Central memory CD4-positive, alpha-beta T cell (primary cell): ENCODE measurements at regions not wholly inside any gene's neighbourhood (a gene's known extent, or its start where the extent isn't known, plus 50 kb on each side); places are given as distances from the start of the nearest gene placed in this dataset.
"Not testable (repeated sequence)": the region's sequence is repeated elsewhere in the genome, so short reads cannot be mapped to it uniquely, and the experiment has no call there.

Experiments
- DNase-seq: peaks from one replicate; pipeline ENCODE4 v3.0.0; 2022

DNA sequence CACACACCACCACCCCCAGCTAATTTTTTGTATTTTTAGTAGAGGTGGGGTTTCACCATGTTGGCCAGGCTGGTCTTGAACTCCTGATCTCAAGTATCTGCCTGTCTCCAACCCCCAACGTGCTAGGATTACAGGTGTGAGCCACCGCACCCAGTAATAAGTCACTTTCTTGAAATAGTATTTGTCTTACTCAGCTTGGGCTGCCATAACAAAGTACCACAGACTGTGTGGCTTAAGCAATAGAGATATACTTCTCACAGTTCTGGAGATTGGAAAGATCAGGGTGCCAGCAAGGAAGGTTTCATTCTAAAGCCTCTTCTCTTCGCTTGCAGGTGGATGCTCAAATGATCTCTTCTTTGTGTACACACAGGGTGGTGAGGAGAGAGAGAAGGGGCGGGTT, 99.8 kb downstream of the ARRDC3 start:
- no peak for DNase-seq

DNA sequence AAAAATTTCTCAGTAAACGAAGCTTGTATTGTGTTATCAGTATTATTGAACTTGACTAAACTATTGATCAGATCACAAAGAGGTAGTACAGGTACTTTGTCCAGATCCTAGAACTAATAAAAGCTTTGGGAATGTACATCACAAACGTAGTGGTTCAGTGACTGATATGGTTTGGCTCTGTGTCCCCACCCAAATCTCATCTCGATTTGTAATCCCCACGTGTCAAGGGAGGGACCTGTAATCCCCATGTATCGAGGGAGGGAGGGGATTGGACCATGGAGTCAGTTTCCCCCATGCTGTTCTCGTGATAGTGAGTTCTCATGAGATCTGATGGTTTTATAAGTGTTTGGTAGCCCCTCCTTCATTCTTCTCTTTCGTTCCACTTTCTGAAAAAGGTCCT, 100.9 kb downstream of the ARRDC3 start:
- no peak for DNase-seq

DNA sequence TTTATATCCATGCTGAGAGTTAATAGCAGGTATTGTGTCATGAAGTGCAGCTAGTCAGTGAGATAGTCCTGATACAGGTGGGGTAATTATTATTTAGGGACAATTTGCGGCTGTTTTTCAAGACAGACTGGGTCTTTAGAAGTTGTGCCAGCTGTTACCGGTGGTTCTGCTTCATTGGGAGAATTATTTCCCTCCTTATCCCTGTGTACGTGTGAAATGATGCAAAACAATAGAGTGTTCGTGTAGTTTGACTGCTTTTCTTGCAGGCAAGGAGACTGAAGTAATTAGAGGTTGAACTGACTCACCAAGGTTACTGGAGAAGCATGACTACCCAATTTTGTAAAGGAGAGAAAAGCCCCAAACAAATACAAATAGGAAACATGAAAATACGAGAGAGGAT, 101.7 kb downstream of the ARRDC3 start:
- DNase-seq: no peak

DNA sequence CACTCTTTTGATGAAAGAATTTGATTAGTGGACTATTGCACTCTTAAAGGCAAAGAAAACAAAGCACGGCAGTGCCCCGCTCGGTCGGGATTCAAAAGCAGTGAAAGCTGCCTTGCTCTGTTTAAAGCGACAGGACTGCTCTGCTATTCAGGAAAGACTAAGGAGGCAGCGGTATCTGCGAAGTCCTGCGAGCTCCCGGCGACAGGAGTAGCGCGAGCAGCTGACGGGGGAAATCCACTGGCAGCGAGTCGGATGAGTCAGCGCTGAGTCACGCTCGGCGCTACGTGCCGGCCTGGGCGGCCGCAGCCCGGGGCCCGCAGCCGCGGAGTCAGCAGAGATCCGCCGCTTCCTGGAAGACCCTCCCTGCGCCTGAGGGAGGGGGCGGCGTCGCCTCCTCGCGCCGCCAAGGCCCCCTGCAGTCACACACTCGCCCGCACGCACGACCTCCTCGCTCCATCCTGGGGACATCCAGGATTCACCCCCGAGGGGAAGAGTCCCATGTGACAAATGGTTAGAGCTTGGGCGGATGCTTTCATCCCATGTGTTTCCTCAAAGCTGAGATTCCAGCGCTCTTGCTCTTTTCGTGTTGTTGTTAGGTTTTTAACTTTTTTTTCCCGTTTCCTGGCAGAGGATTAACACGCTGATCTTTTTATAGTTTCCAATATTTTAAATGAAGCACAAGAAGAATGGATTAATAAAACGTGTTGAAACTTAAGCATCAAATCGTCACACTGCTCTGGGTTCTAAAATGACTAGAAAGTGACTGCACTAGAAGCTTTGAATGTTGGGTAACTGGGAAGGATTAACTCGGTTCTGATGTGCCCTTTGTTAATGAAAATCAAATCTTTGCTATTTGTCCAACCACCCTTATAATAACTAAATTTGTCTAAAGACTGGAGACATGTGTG, 102.5 kb downstream of the ARRDC3 start:
- DNase-seq: peak; percentile 79

DNA sequence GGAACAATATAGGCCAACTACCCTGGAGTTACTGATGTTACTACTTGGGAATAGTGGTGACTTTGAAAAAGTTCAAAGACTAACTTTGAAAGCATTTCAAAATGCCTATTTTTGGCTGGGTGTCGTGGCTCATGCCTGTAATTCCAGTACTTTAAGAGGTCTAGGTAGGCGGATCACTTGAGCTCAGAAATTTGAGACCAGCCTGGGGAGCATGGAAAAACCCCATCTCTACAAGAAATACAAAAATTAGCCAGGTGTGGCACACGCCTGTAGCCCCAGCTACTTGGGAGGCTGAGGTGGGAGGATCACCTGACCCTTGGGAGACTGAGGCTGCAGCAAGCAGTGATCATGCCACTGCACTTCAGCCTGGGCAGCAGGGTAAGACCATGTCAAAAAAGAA, 105.3 kb downstream of the ARRDC3 start:
- DNase-seq: no peak

DNA sequence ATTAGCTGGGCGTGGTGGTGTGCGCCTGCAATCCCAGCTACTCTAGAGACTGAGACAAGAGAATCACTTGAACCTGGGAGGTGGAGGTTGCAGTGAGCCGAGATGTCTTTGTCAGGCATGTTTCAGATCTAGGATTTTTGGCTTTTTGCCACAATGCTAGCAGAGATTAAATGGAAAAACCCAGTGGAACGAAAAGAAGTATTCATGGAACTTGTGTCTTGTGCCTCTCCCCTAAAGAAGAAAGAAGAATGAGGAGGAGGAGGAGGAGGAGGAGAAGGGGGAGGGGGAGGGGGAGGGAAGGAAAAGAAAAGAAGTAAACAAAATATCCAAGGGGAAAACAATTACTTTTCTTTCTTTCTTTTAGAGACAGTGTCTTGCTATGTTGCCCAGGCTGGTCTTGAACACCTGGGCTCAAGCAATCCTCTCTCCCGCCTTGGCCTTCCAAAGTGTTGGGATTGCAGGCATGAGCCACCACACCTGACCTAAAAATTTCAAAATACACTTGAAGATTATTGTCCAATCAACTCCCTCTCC, 106.0 kb downstream of the ARRDC3 start:
- no peak for DNase-seq

DNA sequence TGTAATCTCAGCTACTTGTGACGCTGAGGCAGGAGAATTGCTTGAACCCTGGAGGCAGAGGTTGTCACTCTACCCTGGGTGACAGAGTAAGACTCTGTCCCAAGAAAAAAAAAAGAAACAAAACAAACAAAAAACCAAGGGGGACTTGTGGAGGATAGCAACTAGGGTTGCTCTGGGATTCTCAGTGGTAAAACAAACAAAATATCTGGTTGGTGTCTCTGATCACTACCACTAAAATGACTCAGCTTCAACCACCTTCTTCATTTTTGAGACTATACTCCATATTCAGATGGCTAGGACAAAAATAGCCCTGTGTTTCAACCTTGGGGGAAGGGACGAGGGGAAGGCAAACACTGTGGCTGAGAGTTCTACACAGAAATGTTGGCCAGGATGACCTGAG, 110.3 kb downstream of the ARRDC3 start:
- no peak for DNase-seq

DNA sequence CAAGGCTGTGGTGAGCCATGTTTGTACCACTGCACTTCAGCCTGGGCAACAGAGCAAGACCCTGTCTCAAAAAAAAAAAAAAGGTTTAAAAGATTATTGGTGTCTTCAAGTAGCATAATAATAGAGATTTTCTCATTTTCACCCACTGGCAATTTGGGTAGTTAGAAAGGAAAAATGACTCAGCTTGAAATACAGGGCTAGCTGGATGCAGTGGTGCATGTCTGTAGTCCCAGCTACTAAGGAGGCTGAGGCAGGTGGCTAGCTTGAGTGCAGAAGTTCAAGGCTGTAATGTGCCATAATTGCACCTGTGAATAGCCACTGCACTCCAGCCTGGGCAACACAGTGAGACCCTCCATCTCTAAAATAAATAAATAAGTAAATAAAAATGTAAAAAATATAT, 111.1 kb downstream of the ARRDC3 start:
- DNase-seq: no peak

DNA sequence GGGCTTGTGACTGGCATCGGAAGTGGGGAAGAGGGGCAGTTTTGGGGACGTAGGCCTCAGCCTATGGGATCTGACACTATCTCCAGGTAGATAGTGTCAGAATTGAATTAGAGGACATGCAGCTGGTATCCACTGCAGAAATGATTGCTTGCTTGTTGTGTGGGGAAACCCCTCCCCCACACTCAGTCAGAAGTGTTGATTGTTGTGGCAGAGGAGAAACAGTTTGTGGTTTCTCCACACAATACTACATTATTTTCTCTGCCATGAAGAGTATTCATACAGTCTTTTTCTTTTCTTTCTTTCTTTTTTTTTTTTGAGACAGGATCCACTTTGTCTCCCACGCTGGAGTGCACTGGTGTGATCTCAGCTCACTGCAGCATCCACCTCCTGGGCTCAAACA, 113.9 kb downstream of the ARRDC3 start:
- DNase-seq: no peak

DNA sequence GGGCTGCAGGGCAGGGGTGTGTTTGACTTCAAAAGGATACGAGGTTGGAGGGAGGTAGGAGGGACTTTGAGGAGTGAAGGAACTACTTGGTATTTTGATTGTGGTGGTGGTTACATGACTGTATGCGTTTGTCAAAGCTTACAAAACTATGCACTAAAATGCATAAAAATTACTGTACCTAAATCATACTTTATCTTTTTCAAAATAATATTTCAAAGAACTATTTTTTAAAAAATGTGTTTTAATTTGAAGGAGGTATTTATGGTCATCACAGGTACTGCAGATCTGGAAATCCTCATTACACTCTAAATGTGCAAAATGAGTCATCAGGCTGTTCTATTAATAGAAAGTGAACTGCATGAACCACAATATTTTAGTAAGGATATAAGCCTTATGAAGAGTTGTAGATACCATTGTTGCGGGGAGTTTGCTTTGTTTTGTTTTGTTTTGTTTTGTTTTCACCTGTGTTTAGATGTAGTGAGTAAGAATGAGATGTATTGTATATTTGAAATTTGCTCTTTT, 116.9 kb downstream of the ARRDC3 start:
- no peak for DNase-seq

DNA sequence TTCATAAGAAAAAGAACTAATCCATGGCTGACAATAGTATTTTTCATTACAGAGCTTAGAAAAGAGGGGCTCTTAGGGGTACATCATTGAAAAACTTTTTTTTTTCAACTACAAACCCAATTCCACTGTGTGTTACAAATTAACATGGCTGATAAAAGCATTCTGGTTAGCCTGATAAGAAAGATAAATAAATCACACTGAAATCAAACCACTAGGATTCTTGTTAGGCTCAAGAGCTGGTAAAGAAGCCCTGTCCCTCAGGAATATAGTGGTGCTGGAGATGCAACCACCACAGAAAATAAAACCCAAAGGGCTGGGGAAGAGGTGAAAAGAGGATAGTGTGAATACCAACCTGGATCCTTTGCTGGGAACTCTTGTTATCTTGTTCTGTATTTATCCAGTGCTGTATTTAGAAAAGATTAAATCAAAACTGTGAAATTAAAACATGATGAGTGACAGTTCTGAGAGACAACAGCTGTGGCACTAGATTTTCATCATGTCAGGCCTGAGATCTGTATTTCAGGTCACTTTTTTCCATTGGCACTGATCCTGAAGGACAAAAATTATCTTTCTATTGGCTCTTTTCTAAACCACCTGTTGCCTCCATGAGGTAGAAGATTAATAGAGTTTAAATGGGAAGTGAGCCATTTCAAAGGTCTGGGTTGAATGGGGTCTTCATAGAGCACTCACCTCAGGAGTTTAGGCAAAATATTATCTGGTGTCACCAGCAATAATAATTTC, 118.6 kb downstream of the ARRDC3 start:
- no peak for DNase-seq

DNA sequence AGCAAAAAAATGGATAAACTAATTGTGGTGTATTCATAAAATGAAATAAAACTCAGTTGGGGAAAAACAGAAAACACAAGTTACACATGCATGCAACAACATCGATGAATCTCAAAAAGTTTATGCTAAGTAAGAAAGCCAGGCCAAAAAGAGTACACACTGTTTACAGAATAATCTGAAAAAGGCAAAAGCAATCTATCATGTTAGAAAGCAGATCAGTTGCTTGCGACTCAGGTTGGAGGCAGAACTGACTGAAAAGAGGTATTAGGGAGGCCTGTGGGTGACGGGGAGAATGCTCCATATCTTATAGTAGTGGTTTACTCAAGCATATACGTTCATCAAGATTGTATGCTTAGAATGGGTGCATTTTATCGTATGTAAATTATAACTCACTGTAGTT, 119.2 kb downstream of the ARRDC3 start:
- DNase-seq: no peak

DNA sequence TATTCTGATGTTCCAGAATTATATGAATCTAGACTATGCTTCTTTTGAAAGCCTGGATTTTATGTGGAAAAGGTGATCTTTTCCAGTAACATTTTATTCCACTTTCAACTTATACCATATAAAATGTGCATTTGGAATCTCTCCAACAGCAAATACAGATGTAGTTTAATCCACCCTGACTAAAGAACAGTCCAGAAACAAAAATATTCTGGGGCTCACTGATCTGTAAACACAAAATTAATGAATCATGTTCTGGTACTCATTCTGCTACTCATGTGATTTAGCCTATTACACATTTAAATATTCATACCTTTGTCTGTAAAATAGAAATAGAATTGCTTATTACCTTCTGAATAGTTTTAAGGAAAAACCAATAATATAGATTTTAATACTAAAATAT, 125.8 kb downstream of the ARRDC3 start:
- DNase-seq: no peak

DNA sequence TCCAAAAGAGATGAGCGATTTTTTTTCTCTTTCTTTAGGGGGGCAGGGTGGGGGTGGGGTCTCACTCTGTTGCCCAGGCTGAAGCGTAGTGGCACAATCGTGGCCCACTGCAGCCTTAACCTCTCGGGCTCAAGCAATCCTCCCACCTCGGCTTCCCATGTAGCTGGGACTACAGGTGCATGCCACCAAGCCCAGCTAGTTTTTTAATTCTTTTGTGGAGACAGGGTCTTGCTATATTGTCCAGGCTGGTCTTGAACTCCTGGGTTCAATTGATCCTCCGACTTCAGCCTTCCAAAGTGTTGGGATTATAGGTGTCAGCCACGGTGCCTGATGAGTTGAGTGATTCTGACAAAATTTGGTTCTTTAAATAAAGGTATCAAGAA, 127.0 kb downstream of the ARRDC3 start:
- DNase-seq: no peak

DNA sequence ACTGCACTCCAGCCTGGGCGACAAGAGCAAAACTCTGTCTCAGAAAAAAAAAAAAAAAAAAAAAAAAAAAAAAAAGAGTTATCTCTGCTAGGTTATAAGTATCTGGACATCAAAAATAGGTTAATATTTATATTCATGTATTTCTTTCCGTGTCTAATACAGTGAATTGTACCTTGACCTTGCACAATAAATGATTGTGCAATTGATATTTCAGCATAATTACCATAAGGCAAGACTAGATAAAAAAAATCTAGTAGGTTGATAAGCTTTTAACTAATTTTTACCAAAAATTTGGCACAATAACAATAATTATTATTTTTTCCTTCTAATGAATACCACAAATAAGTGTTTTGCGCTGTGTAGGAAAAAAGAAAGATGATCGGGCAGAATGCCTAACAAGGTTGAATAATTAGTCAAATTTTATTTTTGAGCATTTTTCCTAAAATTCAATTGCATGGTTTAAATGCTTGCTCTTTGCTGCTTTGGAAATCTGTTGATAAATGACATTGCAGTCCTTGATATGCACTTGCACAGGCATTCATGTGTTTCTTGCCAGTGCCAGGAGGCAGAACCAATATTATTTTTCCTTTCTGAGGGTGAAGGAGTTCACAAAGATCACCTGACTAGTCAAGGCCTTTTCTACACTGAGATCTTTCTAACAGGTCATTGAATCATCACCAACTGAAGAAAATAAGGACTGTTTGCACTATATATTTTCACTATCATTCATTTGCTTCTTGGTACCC, 127.5 kb downstream of the ARRDC3 start:
- DNase-seq: no peak

DNA sequence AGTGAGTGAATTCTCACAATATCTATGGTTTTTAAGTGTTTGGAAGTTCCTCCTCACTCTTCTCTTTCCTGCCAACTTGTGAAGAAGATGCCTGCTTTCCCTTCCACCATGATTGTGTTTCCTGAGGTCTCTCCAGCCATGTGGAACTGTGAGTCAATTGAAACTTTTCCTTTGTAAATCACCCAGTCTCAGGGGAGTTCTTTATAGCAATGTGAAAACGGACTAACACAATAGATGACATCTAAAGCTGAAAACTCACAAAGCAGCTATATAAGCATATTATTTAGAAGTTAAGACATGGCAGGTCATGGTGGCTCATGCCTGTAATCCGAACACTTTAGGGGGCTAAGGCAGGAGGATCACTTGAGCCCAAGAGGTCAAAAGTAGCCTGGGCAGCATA, 130.2 kb downstream of the ARRDC3 start:
- no peak for DNase-seq

DNA sequence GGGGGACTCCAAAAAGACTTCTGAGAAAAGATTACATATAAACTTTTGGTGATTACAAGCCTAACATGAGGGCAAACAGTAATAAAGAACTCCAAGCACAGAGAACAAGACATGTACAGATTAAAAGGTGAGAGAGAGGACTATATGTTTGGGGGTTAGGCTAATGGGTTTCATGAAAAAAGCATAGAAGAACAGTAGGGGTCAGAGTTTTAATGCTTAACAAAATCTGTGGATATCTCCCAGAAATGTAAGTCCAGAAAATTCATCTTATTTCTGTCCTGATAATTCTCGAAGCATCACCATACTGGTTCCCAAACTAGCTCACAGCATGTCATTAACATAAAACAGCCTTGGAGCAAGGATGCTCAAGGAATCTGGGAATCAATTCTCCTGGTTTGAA, 137.2 kb downstream of the ARRDC3 start:
- DNase-seq: no peak

DNA sequence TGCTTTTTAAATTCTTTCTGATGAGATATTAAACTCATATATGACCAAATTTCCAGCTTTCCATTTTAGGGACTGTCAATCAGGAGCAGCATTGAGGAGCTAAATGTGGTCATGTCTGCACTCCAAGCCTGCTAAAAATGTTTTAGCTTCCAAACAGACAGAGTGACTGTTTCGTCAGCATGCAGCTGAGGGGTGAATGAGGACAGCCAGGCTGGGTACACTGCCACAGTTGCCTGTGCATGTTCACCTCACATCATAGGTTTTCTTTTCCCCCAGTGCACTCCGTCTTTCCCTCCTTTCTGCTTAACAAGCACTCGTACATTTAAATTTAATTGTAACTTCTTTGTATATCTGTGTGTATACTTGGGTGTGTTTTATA, 138.1 kb downstream of the ARRDC3 start:
- DNase-seq: no peak

DNA sequence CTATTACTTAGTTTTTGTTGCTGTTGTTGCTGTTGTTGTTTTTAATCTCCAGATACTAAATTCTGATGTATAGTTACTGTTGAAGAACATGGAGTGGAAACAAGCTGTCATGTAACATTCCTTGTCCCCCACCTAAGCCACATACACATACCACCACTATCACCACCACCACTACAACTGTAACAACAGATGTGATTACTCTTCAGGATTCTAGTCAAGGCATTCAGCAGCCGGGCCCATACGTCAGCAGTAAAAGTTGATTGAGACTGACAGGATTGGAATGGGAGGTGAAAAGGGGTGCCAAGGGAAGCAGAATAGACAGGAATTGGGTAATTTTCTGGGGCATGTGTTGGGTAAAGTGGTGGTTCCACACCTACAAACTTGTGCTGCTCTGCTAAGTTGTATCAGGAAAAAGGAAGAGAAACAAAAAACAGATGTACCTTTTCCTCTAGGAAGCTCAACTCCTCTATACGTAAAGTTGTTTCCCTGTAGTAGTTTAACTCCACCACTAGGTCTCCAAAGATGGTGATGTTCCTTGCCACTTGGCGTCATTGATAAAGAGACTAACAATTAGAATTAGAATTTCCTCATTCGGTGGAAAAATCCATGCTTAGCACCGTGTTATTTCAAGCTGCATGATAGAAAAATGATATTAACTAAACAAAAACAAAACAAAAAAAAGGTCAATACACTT, 138.6 kb downstream of the ARRDC3 start:
- no peak for DNase-seq

DNA sequence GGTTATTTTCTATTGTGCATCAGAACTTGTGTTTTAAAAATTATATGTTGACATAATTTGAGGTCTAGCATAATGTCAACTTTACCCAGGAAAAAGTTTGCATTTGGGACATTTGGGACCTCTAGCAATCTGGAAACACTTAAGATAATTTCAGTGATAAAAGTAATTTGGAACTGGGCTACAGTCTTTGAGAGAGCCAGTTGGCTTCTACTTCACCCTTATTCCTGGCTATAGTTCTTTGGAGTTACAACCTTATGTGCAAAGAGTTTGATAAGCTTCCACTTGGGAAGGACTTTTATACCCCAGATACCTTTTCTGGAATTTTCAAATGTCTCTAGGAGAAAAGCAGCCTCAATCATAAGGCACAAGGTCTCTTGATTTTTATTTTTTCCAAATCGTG, 139.3 kb downstream of the ARRDC3 start:
- DNase-seq: no peak

DNA sequence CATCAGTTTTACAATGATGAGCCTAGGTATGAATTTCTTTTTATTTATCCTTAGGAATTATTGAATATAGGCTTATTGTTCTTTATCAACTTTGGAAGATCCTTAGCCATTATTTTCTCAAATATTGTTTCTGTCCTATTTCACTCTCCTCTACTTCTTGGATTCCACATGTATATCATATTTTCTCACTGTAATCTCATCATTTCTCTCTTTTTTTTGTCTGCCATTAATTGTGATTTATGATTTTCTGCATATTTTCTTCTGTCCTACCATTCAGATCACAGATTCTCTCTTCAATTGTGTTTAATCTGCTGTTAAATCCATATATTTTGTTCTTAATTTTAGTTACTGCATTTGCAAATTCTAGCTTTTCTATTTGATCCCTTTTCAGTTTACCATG, 139.8 kb downstream of the ARRDC3 start:
- no peak for DNase-seq

DNA sequence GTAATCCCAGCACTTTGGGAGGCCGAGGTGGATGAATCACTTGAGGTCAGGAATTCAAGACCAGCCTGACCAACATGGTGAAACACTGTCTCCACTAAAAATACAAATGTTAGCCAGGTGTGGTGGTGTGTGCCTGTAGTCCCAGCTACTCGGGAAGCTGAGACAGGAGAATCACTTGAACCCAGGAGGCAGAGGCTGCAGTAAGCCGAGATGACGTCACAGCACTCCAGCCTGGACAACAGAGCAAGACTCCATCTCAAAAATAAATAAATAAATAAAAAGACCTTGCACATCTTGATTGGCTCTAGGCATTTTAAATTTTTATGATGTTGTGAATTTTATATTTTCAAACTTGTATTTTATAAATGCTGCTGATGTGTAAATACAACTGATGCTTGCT, 141.7 kb downstream of the ARRDC3 start:
- DNase-seq: not testable (repeated sequence)

DNA sequence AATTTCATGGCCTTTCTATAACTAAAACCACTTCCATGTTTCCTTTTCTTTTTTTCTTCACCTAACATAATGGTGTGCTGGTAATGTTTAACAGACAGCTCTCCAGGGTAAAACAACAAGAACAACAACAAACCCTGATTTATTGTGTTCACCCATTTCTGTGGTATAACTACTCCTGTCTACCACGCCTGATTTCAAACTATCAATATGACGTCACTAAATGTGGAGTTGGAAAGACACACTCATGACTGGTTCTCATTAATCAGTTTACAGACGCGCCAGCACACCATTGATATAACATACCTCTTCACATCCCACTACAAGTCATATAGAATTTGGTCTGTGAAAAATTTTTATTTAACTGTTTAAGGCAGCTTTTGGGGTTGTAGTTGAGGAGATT, 142.9 kb downstream of the ARRDC3 start:
- DNase-seq: no peak
